T-helper 2 cell treated with Interferon-gamma antibody and Interleukin-4, amounts not matched to agents 100 ng/mL and 5 ng/mL, for 36 hours (primary cell): ENCODE measurements at regions not wholly inside any gene's neighbourhood (a gene's known extent, or its start where the extent isn't known, plus 50 kb on each side); places are given as distances from the start of the nearest gene placed in this dataset.

Experiments used
- intact Hi-C: fragments of 100-400 bp; cut with micrococcal nuclease; formaldehyde crosslinking; loops from one replicate; pipeline ENCODE4 v1.15.1; 2023

DNA sequence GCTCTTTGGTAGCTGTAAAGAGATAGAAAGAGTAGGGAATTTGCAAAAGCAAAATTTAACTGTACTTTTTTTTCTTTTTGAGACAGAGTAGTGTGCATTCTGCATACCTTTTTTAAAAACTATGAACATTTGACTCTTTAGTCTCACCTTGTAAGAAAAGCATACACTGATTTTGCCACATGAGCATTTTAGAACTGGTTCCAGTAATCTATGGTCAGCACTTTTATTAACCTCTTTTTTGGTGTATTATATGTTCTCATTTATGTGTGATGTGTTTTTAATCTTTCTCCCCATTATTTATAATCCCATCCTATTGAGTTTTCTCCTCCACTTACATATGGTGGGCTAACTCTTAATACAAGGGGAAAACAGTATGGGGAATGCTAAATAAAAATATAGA, 1111.4 kb downstream of the FLRT2 start:
- intact Hi-C loops: no loop called here

DNA sequence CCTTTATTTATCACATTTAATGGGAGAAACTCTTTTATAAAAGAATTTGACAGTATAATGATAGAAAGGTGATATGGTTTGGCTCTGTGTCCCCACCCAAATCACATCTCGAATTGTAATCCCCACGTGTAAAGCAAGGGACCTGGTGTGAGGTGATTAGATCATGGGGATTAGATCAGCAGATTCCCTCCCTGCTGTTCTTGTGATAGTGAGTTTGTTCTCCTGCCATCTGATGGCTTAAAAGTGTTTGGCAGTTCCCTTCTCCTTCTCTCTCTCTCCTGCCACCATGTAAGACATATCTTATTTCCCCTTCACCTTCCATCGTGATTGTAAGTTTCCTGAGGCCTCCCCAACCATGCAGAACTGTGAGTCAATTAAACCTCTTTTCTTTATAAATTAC, 1110.3 kb downstream of the FLRT2 start:
- intact Hi-C loops: no loop called here

DNA sequence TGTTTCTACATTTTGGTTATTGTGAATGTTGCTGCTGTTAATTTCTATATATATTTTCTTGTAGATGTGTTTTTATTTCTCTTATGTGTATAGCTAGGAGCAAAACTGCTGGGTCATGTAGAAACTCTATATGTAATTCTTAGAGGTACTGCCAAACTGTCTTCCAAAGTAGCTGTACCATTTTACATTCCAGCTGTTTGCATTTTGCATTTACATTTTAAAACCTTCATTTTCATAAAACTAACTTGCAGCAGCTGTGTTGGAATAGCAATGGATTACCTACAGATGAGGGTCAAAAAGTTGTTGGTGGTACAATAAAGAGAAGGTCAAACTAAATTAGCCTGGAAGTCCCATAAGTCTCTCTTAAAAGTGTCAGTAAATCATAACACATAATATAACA, 1109.7 kb downstream of the FLRT2 start:
- intact Hi-C loops: no loop called here

DNA sequence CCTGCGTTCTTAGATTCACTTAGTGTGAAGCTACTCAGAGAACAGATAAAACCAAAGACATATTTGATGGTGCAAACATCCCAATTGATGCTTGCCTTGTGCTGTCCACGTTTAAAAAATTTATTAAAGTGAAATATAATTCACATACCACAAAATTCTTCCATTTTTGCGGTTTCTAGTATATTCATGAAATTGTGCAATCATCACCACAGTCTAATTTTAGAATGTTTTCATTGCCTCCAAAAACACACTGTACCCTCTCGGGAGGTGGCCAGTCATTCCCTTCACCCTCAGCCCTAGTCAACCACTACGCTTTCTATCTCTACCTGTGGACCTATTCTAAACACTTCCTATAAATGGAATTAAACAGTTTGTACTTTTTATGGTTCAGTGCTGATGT, 1109.2 kb downstream of the FLRT2 start:
- intact Hi-C loops: no loop called here

DNA sequence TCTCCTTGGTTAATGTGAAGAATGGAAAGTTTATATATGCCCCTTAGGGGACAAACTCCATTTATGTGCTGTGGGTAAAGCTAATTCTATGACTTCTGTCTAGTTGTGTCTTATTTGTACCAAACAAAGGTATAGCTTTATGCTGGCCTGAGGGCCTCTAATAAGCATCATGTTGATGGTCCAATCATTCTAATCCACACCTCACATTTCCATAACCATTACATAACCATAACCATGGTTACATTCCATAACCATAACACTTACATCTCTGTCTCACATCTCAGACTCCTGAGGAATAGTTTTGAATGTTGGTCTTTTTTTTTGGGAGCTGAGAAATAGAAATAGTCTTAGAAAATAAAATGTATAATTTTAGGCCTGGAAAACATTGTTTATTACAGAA, 1097.1 kb downstream of the FLRT2 start:
- intact Hi-C loops: no loop called here

DNA sequence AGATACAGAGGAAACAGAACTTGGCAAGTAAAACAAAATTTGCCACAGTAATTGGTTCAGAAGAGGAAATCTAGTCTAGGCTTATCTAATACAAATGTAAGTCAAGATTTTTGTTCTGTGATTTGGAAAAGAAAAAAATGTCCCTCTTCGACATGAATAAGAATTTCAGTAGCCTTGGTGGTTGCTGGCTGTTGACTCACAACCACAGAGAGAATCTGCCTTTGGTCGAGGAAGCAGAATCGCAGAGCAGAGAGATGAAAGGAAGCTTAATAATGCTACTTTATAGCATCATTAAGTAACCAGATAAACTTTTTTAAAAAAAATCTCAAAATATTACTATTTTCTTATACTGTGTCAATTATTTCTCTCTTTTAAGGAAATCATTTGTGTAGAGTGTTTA, 1096.6 kb downstream of the FLRT2 start:
- intact Hi-C loops: no loop called here

DNA sequence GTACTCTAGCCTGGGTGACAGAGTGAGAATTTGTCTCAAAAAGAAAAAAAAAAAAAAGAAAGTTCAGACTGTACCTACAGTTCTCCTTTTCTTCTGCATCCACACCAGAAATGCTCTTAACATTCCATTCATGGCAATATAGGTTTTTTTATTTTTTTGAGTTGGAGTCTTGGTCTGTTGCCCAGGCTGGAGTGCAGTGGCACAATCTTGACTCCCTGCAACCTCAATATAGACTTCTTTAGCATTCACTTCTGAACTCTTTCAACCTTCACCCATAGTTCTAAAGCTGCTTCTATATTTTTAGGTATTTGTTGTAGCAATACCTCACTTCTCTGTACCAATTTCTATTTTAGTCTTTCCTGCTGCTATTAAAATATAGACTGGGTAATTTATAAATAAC, 1095.7 kb downstream of the FLRT2 start:
- intact Hi-C loops: no loop called here

DNA sequence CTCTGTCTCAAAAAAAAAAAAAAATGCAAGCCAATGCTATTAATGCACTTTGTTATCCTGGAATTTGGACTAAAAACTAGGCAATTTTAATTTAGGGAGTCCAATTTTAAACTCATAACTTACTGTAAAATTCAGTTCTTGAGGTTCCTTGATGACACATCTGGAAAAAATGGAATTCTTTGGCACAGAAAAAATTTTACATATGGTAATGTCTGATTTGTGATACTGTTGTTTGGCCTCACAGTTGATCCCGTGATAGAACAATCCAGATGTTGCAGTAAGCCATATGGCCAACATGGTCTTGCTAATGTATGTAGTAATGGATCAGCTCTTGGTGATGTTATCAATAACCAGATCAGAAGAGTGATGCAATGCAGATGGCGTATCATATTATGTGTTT, 1089.8 kb downstream of the FLRT2 start:
- intact Hi-C loops: no loop called here

DNA sequence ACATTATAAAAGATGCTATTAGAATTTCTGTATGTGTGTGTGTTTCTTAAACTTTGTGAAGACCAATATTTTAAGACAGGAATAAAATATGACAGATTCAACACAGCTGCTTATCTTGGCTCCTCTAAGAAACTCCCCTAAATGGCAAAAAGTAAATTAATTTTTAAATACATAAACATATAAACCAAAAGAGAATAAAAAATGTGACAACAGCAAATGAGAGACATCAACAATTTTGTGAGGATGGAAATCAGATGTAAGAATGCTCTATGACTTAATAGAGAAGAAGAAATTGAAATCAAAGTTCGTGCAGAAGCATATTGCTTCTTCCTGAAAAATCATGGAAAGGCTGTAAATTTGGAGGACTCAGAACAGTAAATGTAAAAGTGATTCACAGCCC, 1083.8 kb downstream of the FLRT2 start:
- intact Hi-C loops: no loop called here

DNA sequence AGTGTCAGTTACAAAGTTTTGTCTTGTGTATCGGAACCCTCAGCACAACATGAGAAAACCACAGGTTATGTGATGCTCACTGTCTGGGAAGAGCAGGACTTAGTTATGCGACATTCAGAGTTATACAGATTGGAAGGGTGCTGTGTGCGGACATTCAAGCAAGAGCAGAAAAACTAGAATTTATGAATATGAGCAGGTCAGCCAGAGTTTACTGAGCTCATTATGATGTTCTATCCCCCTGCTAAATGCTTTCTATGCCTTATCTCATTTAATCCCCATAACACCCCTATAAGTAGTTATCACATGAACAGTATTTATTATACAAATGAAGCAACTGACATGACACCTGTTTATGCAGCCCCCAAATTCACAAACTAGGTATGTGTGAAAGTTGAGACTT, 1083.2 kb downstream of the FLRT2 start:
- intact Hi-C loops: no loop called here

DNA sequence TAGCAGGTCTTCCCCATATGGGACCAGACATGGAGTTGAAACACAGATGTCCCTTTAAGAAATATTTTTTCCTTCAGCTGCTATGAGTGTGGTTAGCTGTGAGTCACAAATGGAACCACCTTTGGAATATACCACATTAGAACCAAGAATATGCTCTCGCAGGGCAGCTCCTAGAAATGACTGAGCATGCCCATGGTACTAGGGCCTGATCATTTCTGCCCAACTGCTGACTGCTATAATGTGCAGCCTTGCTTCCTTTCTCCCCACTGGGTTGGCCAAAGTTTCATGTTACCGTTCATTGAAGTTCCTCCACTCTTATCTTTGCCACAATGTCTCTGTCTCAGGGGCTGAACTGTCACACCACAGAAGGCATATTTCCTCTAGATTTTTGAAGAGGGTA, 1074.6 kb downstream of the FLRT2 start:
- intact Hi-C loops: no loop called here

DNA sequence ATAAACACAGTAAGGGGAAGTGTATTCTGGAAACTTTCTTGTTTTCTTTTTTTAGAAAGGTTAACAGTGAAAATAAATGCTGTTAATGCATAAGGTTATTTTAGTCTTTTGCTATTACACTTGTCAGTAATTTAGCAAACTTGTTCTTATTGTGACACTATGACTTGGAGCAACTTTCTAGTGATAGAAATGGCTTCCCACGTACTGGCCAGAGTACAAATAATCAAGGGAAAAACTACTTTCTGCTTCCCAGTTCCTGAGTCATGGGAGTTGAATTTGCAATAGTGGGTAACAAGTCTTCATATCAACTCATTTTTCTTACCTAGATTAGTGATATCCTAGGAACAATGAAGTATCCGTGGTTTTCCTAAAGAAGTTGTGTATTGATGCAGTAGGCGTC, 1072.3 kb downstream of the FLRT2 start:
- intact Hi-C loops: no loop called here

DNA sequence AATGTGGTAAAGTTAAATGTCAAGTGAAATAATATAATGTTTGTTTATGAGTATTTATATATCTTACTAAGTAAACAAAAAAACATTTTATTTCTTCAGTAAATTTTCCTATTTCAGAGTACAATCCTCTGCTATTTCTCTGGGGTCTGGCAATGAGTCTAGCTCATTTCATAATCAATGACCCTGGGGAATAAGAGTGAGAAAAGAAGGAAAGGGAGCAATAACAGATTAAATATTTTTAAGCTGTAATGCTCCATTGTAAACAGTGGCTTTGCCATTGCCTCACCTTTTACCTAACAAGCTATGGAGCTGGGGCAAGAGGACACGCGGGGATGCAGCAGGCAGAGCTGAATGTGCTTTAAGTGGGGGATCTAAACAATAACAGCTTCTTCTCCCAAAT, 1071.9 kb downstream of the FLRT2 start:
- intact Hi-C loops: no loop called here

DNA sequence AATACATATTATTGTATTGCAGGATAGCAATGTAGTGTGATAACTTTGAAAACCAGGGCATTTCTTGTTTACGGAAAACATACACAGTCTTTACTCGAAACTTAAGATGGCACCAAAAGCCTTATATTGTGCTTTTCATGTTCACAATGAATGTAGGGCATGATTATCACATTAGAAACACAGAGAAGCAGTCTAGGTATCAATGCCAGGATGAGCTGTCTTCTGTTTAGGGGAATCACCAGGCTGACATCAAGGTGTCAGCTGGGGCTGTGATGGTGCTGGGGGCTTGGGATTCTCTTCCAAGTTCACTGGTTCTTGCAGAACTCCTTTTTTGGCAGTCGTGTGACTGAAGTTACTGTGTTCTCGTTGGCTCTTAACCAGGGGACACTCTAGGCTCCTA, 1067.3 kb downstream of the FLRT2 start:
- intact Hi-C loops: no loop called here

DNA sequence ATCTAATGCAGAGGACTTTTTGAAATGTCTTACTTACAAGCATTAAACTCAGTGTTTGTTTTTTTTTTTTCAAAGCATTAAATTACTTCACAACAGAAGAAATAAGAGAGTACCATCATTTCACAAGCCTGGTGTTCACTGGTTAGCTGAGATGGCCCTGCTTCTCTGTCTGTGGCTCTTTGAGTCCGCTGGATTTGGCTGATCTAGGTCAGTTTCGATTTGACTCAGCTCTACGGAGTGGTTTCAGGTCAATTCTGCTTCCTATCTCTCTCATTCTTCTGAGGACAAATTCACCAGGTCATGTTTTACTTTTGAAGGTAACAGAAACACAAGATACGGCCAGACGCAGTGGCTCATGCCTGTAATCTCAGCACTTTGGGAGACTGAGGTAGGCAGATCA, 1066.1 kb downstream of the FLRT2 start:
- intact Hi-C loops: no loop called here

DNA sequence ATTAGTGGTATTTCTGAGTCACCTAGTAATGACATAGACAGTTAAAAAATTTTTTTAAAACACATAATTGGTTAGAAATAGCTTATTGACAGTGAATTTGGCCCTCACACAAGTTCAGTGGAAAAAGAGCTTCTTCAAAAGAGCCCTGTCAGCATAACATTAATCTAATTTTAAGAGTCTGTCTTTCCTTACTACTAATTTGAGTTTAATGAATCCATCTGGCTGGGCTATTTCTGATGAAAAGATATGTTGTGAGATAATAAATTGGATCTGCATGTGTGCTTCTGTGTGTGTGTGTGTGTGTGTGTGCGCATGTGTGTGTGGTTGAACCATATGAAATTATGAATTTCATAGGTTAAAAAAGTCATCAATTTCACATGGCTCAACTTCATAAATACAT, 1045.2 kb downstream of the FLRT2 start:
- intact Hi-C loops: no loop called here

DNA sequence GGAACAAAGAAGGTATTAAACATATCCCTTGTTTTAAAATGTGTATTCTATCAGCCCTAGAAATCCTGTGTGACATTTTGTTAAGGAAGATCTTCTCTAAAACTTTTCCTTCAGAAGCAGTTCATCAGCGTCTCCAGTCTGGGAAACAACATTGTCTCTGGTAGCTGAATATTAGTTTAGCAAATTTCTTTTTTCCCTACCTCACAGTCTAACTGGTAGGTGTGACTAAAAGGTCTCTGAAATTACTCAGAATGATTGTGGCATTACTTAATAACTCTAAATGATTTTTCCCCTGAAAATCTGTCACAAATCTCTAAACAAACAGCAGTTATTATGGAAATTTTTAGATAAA, 1044.8 kb downstream of the FLRT2 start:
- intact Hi-C loops: no loop called here

DNA sequence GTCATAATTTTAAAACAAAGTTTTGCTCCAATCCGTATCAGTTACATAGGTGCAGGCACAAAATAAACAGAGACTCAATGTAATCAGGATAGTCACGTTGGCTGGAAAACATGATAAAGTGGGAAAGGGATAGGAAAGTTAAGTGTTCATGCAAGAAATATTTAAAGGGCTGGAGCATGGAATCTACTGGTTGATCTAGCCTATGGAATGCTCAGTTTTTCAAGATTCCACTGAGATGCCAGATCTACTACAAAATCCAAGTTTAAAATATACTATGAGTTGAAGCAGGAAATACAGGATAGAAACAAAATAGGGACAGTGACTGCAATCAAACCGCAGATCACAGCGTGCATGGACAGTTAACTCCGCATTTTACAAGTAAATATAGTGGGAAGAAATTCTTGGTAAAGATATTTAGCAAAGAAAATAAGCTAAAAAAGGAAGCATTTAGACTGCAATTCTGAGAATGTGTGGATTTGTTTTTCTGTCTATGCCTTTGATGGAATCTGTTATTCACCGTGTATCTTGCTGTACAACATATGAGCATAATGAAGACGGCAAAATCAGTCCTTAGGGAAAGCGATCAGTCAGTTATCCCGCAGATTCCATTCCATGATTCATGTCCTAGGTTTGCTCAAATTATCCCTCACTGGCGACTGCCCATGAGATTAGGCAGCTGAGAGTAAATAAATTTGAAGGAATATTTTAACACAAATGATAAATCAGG, 1044.3 kb downstream of the FLRT2 start:
- intact Hi-C loops: no loop called here

DNA sequence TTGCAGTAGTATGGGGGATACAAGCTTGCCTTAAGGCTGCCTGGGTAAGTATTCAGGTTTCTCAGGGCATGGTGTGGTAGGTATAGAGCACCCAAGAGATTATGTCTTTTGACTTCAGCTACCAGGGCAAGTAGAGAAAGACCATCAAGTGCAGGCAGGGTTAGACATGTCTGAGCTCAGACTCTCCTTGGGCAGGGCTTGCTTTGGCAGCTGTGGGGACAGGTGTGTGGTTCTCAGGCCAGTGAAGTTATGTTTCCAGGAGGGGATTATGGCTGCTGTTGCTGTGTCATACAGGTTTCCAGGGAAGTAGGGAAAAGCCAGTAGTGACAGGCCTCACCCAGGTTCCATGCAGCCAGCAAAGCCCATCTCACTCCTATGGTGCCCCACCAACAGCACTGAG, 1040.4 kb downstream of the FLRT2 start:
- intact Hi-C loops: no loop called here

DNA sequence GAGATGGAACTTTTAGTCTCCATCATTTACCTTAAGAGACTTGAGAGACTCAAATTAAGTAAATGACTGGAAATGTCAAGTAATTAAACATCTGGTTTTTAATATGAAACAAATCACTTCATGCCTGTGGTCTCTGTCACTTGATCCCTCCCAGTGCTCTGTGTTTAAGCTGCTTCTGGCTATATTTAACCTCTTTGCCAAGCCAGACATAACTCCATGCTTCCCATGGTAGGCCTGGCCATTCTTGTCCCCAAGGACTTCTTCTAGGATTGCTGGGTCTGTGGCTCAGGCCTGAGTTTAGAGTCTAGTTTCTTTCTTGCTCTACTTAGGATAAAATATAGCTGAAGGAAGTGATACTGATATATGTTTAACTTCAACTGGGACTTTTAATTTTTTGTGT, 1013.6 kb downstream of the FLRT2 start:
- intact Hi-C loops: no loop called here

DNA sequence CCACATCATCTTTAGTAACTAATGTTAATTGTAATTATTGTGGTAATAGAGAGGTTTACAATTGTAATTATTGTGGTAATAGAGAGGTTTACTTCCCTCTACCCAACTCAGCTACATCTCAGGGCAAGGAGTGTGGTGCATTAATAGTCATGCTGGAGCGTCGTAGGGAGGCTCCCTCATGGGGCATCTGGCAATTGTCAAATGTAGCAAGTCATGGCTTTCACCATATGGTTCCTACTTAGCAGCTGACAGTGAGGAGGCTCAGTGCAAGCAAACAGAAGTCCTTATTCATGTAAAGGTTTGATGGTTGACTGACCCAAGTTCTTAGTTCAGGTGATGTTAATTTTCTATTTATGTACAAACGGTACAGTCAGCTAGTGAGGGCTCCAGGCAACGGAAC, 1012.0 kb downstream of the FLRT2 start:
- intact Hi-C loops: no loop called here

DNA sequence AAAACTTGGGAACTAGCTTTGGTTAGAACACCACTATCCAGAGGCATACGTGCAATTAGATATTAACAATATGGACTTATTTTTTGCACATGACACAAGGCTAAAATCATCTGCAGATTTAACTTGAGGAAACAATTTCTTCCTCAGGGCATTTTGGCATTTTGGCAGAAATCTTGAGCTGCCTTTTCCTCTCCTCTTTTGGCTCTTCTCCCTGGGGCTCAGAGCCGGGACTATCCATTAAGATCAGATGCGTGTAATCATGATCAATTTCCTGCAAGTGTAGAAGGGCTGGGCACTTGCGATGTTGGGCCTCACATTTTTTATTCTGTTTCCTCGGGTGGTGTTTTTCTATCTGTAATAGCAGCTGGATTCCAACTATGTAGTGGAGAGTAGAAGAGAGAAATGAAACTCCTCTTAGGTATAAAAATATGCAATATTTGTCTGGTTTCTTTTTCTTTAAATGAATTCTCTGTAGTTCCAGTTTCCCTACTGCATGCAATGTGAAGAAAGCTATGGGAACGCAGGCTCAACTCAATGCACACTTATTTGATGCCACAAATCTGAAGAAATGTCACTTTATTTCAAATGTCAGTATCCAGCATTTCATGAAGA, 1010.8 kb downstream of the FLRT2 start:
- intact Hi-C loops: no loop called here

DNA sequence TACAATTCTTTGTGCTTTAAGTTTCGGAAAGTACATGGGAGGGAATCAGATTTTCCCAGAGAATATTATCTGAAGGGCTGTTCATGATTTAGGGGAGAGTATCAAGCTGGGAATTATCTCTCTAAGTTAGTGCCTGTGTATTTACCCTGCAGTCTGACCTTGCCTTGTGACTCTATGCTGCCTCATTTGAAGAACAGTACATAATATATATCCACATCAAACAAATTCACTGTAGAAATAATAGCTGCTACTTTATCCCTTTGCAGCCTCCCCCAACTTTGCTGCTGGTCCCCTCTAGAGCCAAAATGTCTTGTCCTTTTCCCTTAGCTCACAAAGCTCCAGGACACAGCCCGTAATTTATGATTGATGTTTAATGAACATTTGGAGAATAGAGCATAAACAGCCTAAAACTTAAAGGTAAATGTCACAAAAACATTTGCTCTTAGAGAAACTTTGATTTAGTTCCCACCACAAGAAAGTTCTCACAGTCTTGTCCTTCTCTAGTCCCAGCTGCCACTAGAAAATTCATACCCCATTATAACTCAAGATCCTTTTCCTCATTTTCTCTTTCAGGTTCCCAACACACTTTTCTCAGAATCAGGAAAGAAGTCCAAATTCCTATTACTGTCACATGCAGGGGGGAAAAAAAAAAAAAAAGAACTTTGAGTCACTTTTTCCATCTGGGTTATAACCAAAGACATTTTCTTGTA, 1009.6 kb downstream of the FLRT2 start:
- intact Hi-C loops: no loop called here
